Loucy (cell line): ENCODE measurements at regions not wholly inside any gene's neighbourhood (a gene's known extent, or its start where the extent isn't known, plus 50 kb on each side); places are given as distances from the start of the nearest gene placed in this dataset.

ENCODE experiments used
- H2AFZ ChIP-seq: fragments of 200-600 bp; sonication (generic); 2 replicates; pipeline ENCODE4 v1.6.0; 2016; ENCODE audit warnings: antibody characterized with exemption, mild to moderate bottlenecking, low read length, moderate library complexity
- H3F3A ChIP-seq: fragments of 200-600 bp; 2 replicates; pipeline ENCODE4 v1.6.0; 2016; ENCODE audit warnings: antibody characterized with exemption, low read depth, mild to moderate bottlenecking
- H3K27me3 ChIP-seq: fragments of 200-600 bp; sonication (generic); 2 replicates; pipeline ENCODE4 v1.6.1; 2014; ENCODE audit warnings: low read length, mild to moderate bottlenecking; ENCODE audit not compliant: insufficient read depth, poor library complexity, severe bottlenecking
- H3K36me3 ChIP-seq: fragments of 200-600 bp; sonication (generic); 2 replicates; pipeline ENCODE4 v1.6.1; 2016; ENCODE audit warnings: low read length; ENCODE audit not compliant: insufficient read depth
- H3K4me1 ChIP-seq: fragments of 200-600 bp; sonication (generic); 2 replicates; pipeline ENCODE4 v1.5.1; 2014; ENCODE audit warnings: low read length, mild to moderate bottlenecking; ENCODE audit not compliant: insufficient read depth, poor library complexity, severe bottlenecking
- H3K4me2 ChIP-seq: fragments of 200-600 bp; sonication (generic); 2 replicates; pipeline ENCODE4 v1.6.0; 2014; ENCODE audit warnings: antibody characterized with exemption, low read length, low read depth, mild to moderate bottlenecking; ENCODE audit not compliant: poor library complexity, severe bottlenecking
- H3K4me3 ChIP-seq: fragments of 200-600 bp; sonication (generic); 2 replicates; pipeline ENCODE4 v1.5.1; 2014; ENCODE audit warnings: low read length, mild to moderate bottlenecking, mixed read lengths; ENCODE audit not compliant: poor library complexity, severe bottlenecking
- H3K79me2 ChIP-seq: fragments of 200-600 bp; sonication (generic); 2 replicates; pipeline ENCODE4 v1.6.1; 2014; ENCODE audit warnings: low read length; ENCODE audit not compliant: insufficient read depth
- H3K9ac ChIP-seq: fragments of 200-600 bp; sonication (generic); 2 replicates; pipeline ENCODE4 v1.6.0; 2014; ENCODE audit warnings: mild to moderate bottlenecking, low read depth, low read length, moderate library complexity; ENCODE audit not compliant: poor library complexity, severe bottlenecking
- H3K9me2 ChIP-seq: fragments of 200-600 bp; sonication (generic); replicated peaks from 2 replicates; pipeline ENCODE4 v1.6.1; 2016; ENCODE audit warnings: low read depth, low read length, mixed read lengths
- H3K9me3 ChIP-seq: fragments of 200-600 bp; sonication (generic); 2 replicates; pipeline ENCODE4 v1.6.1; 2014; ENCODE audit warnings: mild to moderate bottlenecking, antibody characterized with exemption, low read length, low read depth; ENCODE audit not compliant: insufficient read depth
- H4K20me1 ChIP-seq: fragments of 200-600 bp; sonication (generic); 2 replicates; pipeline ENCODE4 v1.6.0; 2014; ENCODE audit warnings: antibody characterized with exemption, low read length, mild to moderate bottlenecking; ENCODE audit not compliant: insufficient read depth, poor library complexity, severe bottlenecking
- CTCF ChIP-seq: fragments of 200-600 bp; sonication (generic); conservative IDR thresholded peaks from 2 replicates; pipeline ENCODE4 v1.5.1; 2014; ENCODE audit warnings: mild to moderate bottlenecking, antibody characterized with exemption, low read length
- EZH2phosphoT487 ChIP-seq: fragments of 200-600 bp; IDR thresholded peaks from 2 replicates; pipeline ENCODE4 v1.6.1; 2018; ENCODE audit warnings: antibody characterized with exemption, mild to moderate bottlenecking, moderate library complexity, borderline replicate concordance

GRCh38 chr4:146088690-146089089 is 86.8 kb upstream of the LSM6 start:
- no peaks in the 10 kb centered on the region for H3K27me3 ChIP-seq
- H3F3A ChIP-seq: no peaks in the 10 kb centered on the region
- no peak overlapping the region for H2AFZ ChIP-seq
- no peaks in the 10 kb centered on the region for H3K9me3 ChIP-seq
- no peak overlapping the region for H3K4me3 ChIP-seq
- no peak overlapping the region for H3K4me2 ChIP-seq
- TF ChIP-seq EZH2phosphoT487 (no peak), CTCF (no peak)
- no peaks in the 10 kb centered on the region for H3K9me2 ChIP-seq
- H3K9ac ChIP-seq: no peak overlapping the region
- no peaks in the 10 kb centered on the region for H3K79me2 ChIP-seq
- no peaks in the 10 kb centered on the region for H3K36me3 ChIP-seq
- no peaks in the 10 kb centered on the region for H4K20me1 ChIP-seq
- no peaks in the 10 kb centered on the region for H3K4me1 ChIP-seq

DNA sequence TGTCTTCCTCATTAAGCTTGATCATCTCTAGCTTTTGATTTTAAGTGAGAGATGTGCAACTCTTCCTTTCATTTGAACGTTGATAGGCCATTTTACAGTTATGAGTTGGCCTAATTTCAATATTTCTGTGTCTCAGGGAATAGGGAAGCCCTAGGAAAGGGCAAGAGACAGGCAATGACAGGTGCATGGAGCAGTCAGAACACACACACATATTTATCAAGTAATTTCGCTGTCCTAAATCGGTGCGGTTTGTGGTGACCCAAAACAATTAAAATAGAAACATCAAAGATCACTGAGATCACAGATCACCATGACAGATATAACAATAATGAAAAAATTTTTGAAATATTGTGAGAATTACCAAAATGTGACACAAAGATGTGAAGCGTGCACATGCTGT is 87.7 kb upstream of the LSM6 start:
- Histone ChIP-seq H4K20me1 (no peaks in the 10 kb centered on the region), H3K27me3 (no peaks in the 10 kb centered on the region), H3K9me2 (no peaks in the 10 kb centered on the region), H3K9me3 (no peaks in the 10 kb centered on the region), H3K4me3 (no peak overlapping the region), H3K36me3 (no peaks in the 10 kb centered on the region), H3K79me2 (no peaks in the 10 kb centered on the region), H2AFZ (no peak overlapping the region), H3F3A (no peaks in the 10 kb centered on the region), H3K4me1 (no peaks in the 10 kb centered on the region), H3K4me2 (no peak overlapping the region), H3K9ac (no peak overlapping the region)
- no peak for TF ChIP-seq CTCF
- no peak for TF ChIP-seq EZH2phosphoT487

DNA sequence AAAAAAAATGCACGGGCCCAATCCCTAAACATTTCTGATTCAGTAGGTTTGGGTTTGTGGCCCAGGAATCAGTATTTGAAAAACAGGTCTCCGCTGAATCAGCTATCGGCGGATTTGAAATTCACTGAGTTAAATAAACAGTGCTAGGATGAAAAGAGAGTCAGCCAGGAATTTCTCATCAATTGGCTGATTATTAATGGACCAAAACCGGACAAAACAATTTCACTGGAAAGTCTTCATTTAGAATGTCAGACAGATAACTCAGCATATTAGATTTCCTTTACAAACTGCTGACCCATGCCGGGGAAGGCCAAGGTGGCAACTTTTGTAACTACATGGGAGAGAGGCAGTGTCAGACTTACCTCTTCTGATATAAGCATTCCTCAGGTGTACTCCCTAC is 99.4 kb upstream of the LSM6 start:
- Histone ChIP-seq H3K4me1 (peaks cover 8% of the 10 kb centered on the region), H3K9ac (no peak overlapping the region), H3K79me2 (no peaks in the 10 kb centered on the region), H3K9me2 (no peaks in the 10 kb centered on the region), H3F3A (no peaks in the 10 kb centered on the region), H4K20me1 (no peaks in the 10 kb centered on the region), H3K9me3 (no peaks in the 10 kb centered on the region), H3K4me2 (no peak overlapping the region), H3K4me3 (no peak overlapping the region), H2AFZ (no peak overlapping the region), H3K27me3 (no peaks in the 10 kb centered on the region), H3K36me3 (no peaks in the 10 kb centered on the region)
- TF ChIP-seq EZH2phosphoT487 (no peak), CTCF (no peak)
